ENCODE measurements at regions not wholly inside any gene's neighbourhood (a gene's known extent, or its start where the extent isn't known, plus 50 kb on each side); places are given as distances from the start of the nearest gene placed in this dataset.

DNA sequence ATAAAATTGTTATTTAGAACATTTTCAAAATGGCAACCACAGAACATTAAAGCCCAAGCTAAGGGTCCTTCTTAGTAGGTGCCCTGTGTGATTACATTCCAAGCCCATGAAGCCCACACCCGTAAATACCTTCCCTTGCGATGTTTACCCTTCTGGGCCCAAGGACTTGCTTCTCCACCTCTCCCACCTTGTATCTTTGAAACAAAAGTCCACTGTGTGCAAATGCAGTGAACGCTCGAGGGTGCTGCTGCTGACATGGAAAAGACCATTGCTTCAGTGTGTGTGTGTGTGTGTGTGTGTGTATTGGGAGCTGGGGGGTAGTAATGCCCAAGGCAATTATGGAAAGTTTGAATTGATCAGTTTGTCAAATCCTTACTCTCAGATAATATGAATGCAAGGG, 298.1 kb downstream of the TGFB2 start:
- DNase-seq: no peak

DNA sequence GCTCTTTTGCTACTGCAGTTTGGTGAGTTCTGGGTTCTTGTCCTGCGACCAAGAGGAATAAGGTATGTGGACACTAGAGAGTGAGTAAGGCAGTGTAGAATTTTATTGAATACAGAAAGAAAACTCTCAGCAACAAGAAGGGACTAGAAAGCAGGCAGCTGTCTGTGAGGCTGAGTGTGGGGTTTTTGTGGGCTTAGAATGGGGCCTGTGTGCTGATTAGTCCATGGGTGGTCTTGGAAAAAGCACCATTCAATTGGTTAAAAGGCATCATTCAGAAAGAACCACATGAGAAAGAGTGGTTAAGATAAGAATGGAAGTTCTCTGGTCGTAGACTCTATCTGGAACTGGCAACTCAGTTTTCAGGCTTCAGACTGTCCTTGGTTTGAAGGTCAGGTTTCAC, 298.8 kb downstream of the TGFB2 start:
- no peak for DNase-seq

DNA sequence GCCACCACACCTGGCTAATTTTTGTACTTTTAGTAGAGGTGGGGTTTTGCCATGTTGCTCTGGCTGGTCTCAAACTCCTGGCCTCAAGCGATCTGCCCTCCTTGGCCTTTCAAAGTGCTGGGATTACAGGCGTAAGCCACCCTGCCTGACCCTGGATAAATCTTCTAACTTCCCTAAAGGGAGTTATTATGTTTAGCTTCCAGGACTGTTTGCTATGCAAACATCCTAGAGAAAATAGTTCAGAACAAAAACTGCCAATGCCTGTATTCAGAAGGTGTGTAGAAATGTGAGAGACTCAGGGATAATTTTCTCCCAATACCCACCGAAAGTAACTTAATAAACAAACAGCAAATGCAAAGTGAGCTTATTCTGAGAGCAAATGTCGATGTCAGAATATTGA, 301.2 kb downstream of the TGFB2 start:
- no peak for DNase-seq

DNA sequence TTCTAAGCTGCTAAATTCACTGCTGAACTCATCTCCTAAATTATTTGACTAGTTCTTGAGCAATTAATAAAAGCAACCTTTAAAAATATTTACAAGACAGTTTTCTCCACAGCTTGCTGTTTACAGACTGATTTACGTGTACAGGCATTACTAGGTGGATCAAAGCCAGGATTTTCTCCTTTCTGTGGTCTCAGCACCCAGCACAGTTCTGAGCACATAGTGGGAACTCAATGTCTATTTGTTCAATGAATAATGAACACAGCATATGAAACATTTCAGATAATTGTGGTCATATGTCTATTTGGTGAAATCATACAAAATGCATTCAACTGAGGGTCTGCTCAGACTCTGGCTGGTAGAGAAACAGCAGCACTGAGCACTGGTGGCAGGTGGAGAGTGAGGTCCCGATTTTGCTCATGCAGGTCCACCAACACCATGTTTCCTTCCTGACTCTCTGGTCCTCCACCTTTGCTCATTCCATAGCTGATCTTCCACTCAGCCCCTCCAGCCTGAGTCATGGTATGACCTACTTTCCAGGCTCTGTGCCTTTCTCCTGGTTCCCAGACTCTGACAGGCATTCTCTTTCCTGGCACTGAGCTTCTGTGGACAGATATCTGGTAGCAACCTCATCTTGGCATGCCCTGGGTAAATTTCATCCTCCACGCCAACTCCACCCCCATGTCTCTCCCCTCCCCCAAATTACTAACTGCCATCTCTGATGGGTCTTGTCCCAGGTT, 311.3 kb downstream of the TGFB2 start:
- no peak for DNase-seq

DNA sequence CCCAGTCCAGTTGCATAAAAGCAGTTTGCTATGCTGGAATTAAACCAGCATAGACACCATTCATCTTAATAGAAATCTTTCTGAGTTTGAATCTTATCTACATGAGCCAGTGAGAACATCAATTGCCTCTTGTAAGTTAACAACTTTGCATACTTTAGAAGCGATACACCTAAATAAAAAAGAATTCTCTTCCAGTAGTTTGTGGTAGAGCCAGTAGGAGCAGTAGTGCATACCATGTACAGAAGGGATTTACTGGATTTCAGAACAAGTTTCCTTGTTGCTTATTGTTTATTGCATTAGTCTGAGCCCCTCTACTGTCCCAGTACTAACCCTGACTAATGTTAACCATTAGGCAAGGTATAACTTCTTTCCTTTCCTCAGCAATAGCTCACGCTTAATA, 313.1 kb downstream of the TGFB2 start:
- no peak for DNase-seq

DNA sequence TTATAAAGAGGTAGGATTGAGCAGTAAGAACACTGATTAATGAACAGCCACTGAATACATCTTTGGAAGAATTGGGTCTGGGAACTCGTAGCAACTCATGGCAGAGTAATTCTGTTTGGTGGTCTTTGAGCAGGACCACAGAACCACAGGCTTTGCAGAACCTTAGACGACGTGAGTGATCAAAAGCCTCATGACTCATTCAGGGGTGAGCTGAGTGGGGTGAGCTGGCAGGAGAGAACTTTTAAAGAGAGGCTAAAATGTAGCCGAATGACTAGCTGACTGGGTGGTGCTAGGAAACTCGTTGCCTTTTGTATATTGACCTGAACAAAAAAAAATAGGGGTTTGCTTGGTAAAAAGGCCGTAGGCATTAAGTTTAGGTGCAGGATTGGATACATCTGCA, 313.8 kb downstream of the TGFB2 start:
- no peak for DNase-seq

DNA sequence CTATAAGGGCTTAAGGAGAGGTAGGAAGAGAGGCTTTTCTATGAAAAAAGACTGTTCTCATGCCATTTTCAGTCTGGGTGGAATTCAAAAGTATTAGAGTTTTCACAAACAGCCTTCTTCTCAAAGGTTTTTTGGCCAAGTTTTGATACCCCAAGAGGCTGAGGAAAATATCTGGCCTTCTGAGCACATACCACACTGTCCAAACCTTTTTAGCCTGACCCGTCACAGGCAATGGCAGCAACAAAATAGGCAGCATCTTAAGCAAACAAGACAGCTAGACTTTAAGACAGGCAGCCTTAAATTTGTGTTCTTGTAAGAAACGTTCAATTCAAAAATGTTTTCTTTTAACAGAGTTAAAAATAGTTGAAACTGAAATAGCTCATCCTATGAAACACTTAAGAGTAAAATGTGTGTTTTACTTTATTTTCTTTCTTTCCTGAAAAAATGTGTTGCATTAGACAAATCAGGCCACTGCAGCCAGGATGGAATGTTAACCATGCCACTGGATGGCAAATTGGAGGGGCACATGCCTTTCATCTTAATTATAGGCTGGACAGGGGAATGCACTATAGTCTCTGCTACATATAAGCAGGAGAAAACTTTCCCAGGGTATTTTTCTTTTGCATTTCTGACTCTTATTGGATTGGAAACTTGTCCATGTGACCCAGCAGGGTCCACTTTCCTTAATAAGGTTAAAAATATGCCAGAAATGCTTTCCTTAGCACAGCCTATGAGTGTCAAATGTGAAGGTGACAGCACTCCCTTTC, 315.0 kb downstream of the TGFB2 start:
- DNase-seq: no peak

DNA sequence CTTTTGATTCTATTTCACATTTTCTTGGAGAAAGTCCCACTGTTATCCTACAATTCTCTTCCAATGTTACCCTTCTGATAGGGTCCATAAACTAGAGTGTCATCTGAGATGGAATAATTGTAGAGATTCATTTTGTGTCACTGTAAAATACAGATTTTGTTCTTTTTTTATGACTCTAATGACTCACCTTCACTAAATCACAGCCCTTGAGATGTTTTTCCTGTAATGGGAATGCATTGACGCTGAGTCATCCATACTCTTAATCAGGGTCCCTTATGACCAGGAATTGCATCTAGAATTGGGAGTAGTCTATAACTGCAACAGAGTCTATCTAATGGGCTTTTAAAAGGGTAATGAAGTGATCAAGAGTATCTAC, 315.5 kb downstream of the TGFB2 start:
- DNase-seq: no peak

DNA sequence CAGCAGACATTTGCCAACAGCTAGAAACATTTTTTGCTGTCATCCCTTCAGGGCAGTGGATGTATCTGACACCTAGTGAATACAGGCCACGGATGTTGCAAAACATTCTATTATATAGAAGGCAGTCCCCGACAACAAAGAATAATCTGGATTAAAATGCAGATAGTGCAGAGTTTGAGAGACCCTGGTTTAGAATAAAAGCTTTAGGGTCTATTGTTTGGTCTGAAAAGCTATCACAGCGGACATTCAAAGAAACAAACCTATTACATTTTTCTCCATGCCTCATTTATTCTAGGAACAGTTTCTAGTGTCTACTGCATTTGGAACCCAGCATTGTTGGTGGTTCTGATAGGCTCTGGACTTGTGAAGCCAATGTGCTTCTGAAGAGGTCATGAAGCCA, 316.3 kb downstream of the TGFB2 start:
- DNase-seq: no peak

DNA sequence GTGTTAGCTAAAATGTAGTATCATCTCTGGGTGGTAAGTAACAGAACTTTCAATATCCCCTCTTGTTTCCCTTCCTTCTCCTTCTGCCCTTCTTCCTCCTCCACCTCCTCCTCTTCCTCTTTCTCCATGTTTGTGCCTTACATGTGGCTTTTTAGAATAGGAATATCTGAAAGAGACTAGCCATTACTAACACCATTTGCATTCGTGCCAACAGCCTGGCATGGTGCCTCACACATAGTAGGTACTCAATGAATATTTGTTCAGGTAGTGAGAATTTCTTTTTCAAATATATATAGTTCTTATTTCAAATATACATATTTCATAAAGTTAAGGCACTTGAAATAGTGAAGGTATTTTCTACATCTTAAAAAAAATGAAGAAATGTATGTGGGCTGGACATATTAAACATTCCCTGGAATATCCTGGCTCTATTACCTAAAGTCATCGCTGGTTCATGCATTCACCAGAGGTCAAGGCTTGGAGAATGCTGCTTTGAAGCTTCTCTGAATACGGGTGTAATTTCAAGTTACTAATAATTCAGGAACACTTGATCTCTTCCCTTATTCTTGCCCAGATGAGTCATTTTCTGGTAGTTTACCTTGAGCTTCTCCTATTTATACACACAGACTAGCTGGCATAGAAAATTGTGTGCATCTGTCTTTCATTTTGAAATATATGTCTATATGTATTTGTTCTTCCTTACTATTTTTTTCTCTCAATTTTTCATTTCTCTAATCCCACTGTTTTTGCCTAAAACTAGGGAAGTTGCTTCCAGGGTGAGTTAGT, 319.4 kb downstream of the TGFB2 start:
- no peak for DNase-seq

DNA sequence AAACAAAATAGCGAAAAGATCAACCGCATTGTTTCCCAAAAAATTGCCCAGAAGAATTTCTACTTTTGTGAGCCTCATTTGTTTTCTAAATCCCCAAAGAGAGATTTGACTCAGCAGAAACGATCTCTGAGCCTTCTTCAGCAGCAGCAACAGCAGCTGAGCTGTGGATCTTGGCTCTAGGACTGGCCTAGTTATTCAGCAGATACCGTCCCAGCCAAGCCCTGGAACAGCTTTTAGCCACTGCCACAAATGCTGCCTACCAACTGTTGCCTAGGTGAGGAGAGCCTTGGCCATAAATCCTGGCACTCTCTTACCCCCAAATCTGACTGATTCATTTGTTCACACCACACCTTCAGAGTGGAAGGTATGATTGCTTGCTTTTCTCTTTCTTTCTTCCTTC, 320.1 kb downstream of the TGFB2 start:
- no peak for DNase-seq

DNA sequence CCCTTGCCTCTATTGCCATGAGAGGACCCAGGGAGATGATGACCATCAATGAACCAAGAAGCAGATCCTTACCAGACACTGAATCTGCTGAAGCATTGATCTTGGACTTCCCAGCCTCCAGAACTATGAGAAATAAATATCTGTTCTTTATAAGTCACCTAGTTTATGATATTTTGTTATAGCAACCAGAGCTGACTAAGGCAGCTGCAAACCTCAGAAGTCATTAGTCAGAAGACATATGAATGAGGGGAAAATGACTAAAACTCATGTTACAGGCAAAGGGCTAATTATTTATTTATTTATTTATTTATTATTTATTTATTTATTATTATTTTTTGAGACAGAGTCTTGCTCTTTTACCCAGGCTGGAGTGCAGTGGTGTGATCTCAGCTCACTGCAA, 321.1 kb downstream of the TGFB2 start:
- no peak for DNase-seq

DNA sequence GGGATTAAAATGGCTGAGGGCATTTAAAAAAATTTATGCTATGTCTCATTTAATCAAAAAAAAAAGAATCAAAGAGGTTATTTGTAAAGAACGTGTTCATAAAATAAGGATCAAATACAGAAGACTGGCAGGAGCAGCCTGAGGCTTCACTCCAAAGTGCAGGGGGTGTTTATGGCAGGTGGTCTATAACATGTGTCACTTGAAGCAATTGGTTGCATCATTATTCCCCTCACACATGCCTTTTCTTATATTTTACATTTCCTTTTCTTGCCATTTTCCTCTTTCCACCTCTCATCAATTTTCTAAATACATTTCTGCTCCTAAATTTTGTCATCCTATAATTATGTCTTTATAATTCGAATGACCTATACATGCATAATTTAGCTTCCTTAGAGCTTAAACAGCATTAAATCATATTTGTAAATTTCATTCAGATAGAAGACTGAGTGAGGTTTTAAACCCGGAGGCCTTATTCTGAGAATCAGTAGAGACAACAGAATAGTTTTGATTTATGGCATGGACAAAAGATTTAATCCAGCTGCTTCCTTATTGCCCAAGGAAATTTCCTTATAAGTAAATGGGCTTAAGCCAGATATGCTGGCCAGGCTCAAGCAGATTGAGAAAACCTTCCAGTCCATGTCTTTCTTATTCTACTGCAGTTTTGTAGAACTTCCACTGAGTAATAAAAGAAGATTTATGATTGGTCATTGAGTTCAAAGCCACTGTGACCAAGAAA, 322.8 kb downstream of the TGFB2 start:
- DNase-seq: no peak

DNA sequence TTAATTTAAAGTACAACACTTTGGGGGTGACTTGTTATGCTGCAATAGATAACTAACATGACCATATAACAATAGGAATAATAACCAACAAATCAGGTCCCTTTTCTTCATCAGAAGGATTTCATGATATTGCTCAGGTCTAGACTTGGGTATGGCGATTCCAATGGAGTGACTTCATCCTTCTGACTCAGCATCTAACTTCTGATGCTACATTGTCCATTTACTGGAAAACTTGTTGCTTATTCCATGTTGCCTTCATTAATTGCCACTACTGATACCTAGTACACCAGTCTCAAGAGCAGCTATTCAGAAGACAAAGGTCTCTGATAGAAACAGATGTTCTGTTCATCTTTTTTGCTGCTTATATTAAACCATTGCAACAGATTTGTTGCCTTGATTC, 324.3 kb downstream of the TGFB2 start:
- DNase-seq: no peak

DNA sequence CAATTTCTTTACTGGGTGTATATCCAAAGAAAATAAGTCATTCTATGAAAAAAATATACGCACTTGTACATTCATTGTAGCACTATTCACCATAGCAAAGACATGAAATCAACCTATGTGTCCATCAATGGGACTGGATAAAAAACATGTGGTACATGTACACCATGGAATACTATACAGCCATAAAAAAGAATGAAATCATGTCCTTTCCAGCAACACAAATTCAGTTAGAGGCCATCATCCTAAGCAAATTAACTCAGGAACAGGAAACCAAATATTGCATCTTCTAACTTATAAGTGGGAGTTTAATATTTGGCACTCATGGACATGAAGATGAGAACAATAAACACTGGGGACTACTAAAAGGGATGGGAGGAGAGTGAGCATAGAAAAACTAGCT, 325.7 kb downstream of the TGFB2 start:
- no peak for DNase-seq

DNA sequence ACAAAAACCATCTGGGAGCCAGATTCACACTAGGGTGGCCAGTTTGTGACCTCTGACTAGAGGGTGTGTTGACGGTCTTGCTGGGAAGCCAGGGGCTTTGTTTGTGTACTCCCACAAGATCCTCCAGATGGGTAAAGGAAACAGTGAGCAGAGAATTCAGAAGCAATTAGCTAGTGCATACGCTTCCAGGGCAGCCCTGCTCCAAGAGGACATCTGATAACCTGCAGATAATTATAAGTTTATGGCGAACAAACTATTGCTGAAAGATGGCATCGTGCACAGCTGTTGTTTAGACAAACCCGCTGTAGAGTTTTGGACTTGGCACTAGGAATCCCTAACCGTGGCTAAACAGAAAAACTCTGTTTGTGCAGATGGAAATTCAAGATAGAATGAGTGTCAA, 326.4 kb downstream of the TGFB2 start:
- no peak for DNase-seq

DNA sequence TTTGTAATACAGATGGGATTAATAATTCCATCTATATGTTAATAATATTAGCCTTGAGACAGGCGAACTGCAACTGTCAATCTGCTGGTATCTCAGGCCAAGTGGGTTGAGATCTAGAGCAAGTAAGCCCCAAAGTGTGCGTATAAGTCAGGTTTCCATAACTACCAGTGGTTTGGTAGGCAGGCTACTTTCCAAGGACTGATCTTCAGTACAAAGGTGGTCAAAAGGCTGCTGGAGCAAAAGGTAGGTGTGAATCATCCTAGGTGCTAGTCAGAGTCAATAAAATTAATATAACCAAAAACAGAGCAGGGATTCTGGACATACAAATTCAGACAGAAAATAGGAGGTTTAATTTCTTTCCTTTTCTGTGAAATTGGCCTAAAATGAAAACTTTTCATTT, 328.0 kb downstream of the TGFB2 start:
- no peak for DNase-seq

DNA sequence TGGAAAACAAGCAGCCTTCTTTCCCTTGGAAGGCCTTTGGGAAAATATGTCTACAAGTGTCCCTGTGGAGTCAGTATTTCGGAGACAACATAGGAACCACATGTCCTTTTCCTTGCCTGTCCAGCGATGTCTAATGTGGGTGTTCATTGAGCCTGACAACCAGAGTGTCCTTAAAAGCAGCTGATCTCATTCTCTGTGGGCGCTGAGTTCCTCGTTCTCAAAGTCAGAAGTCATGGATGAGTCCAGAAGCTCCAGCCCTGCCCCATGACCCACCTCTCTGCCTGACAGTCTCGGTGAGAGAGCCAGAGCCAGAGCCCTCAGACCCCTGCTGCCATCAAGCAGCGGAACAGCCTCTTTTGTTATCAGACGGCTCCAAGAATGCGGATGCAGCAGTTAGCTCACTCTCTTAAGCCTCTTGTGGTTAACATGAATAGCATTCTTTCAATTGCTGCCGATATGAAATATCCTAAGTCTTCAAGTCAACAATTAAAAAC, 329.2 kb downstream of the TGFB2 start:
- DNase-seq: no peak

DNA sequence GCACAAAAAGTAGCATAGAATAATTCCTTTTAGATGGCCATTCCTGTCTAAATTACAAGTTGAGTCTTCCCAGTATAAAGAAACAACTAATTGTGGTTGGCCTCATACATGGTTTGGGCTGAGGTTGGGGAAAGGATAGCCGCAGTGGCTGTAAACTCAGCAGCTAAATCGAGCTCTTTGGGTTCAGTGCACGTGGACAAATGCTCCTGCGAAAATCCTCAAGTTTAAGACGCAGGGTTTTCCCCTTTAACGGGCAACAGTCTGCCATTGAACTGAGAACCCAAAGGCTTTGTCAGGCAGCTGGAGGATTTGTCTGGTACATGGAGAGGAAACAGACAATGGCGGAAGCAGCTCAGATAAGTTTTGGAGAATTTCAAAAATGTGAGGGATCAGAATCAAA, 331.9 kb downstream of the TGFB2 start:
- no peak for DNase-seq

DNA sequence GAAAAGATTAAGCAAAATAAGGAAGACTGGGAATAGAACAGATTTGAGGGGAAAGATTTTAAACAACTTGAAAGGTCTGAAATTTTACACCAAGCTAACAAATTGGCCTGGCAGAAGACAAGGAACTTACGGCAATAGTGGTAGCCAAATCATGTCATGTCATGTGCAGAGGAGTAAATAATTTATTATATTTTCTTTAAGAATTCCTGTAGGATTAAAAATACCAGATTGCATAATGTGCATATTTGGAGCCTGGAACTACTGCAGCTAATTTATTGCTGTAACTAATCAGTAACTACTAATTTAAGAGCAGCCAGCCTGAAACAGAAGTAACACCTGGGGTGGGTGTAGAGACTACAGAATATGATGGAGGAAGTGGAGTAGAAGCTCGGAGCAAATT, 334.3 kb downstream of the TGFB2 start:
- no peak for DNase-seq

DNA sequence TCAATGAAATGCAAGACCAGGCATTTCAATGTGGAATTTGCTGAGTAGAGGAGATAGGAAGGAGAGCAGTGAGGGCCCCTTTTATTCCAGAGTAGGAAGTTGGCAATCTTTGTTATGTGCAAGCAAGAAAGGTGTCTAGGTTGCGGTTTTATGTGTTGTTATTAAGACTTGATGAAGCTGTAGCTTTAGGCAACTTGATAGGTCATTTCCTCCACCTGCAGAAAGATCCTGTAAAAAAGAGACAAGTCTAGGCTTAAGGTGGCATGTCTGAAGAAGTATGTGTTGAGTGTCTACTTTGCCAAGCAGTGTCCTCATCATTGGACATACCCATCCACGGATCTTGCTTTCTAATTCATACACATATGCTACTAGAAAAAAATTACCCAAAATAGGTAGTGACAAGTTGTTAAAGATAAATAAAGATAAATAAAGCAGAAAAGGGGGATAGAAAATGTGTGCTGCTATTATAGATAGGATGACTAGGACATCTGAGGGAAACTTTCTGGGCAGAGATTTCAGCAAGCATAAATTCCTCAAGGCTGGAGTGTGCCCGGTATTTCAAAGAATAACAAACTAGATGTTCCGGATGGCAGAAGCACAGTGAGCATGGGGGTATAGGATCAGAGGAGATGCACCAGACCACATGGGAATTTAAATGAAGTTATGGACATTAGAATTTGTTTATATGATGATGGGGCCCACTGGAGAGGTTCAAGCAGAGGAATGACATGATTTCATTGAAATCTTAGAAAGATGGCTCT, 335.0 kb downstream of the TGFB2 start:
- no peak for DNase-seq

DNA sequence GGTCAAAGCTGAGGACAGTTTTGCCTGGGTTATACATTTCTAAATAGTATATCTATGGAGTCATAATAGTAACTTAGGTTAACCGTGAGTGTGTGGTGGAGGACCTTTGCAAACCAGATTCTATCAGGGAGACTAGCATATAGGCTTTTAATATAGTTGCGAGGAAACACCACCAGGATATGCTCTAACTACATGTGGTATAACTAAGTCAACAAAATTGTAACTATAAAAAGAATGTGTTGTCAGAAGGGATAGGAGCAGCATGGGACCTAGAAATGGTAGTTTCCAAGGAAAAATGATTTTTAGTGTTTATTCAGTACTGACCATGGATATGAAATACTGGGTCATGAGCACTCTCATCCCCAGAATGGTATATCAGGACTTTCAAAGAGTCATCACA, 338.1 kb downstream of the TGFB2 start:
- no peak for DNase-seq
